ENCODE measurements at regions not wholly inside any gene's neighbourhood (a gene's known extent, or its start where the extent isn't known, plus 50 kb on each side); places are given as distances from the start of the nearest gene placed in this dataset.
"Not testable (repeated sequence)": the region's sequence is repeated elsewhere in the genome, so short reads cannot be mapped to it uniquely, and the experiment has no call there.

- DNase-seq (ENCODE audit: low spot score); H3K4me1 ChIP-seq (ENCODE audit: insufficient read depth, low read length); H3K27ac ChIP-seq (ENCODE audit: extremely low read length, insufficient read depth, low read length); H2AFZ ChIP-seq (ENCODE audit: low read length); BruUV-seq (replicated peaks); H3K79me2 ChIP-seq (ENCODE audit: insufficient read depth, low read length); H3K4me3 ChIP-seq (replicated peaks in 1 of 3; ENCODE audit: insufficient read depth in 1 of 3, low read depth in 2 of 3, low read length in 3 of 3); CTCF ChIA-PET (ENCODE audit: low intra/inter-chr PET ratio, low total read pairs); H3K27me3 ChIP-seq (ENCODE audit: control insufficient read depth in 1 of 2, insufficient read depth in 2 of 2, low read length in 2 of 2); in situ Hi-C loops (cut with HindIII; ENCODE audit: extremely low pct_ligation_motif_present, low pct_unique_long_range_greater_than_20kb); H4K20me1 ChIP-seq (ENCODE audit: insufficient read depth, low read length); FAIRE-seq; ATAC-seq; H3K4me2 ChIP-seq (ENCODE audit: low read depth, low read length); H3K36me3 ChIP-seq (replicated peaks in 1 of 2; ENCODE audit: control insufficient read depth in 1 of 2, insufficient read depth in 2 of 2, low read length in 2 of 2); H3K9me3 ChIP-seq (ENCODE audit: low read length); POLR2A ChIA-PET; intact Hi-C loops (cut with micrococcal nuclease; ENCODE audit: unreplicated experiment); H3K9ac ChIP-seq (ENCODE audit: insufficient read depth, low read depth, low read length): not testable (repeated sequence)
- WGBS (ENCODE audit: low lambda C conversion rate) = no CpG with 5 or more reads among the region's 4 CpGs
These were observed 361.6 kb upstream of the SPATA31A3 start for GRCh38 chr9:67353961-67354360.

GRCh38 chr9:67349424-67349759, 357.0 kb upstream of the SPATA31A3 start:
- H3K4me1 ChIP-seq (ENCODE audit: insufficient read depth, low read length); H3K4me3 ChIP-seq (replicated peaks in 1 of 3; ENCODE audit: insufficient read depth in 1 of 3, low read depth in 2 of 3, low read length in 3 of 3); H3K79me2 ChIP-seq (ENCODE audit: insufficient read depth, low read length); H3K9me3 ChIP-seq (ENCODE audit: low read length); H2AFZ ChIP-seq (ENCODE audit: low read length); ATAC-seq; BruUV-seq (replicated peaks); H3K27me3 ChIP-seq (ENCODE audit: control insufficient read depth in 1 of 2, insufficient read depth in 2 of 2, low read length in 2 of 2); H3K9ac ChIP-seq (ENCODE audit: insufficient read depth, low read depth, low read length); in situ Hi-C loops (cut with HindIII; ENCODE audit: extremely low pct_ligation_motif_present, low pct_unique_long_range_greater_than_20kb); CTCF ChIA-PET (ENCODE audit: low intra/inter-chr PET ratio, low total read pairs); H3K27ac ChIP-seq (ENCODE audit: extremely low read length, insufficient read depth, low read length); H3K36me3 ChIP-seq (replicated peaks in 1 of 2; ENCODE audit: control insufficient read depth in 1 of 2, insufficient read depth in 2 of 2, low read length in 2 of 2); FAIRE-seq; intact Hi-C loops (cut with micrococcal nuclease; ENCODE audit: unreplicated experiment); POLR2A ChIA-PET; H3K4me2 ChIP-seq (ENCODE audit: low read depth, low read length); H4K20me1 ChIP-seq (ENCODE audit: insufficient read depth, low read length); DNase-seq (ENCODE audit: low spot score): not testable (repeated sequence)
- WGBS (ENCODE audit: low lambda C conversion rate) = no CpG with 5 or more reads among the region's 2 CpGs

GRCh38 chr9:67348562-67349423, 356.4 kb upstream of the SPATA31A3 start:
- H3K4me3 ChIP-seq (replicated peaks in 1 of 3; ENCODE audit: insufficient read depth in 1 of 3, low read depth in 2 of 3, low read length in 3 of 3); in situ Hi-C loops (cut with HindIII; ENCODE audit: extremely low pct_ligation_motif_present, low pct_unique_long_range_greater_than_20kb); CTCF ChIA-PET (ENCODE audit: low intra/inter-chr PET ratio, low total read pairs); H3K9me3 ChIP-seq (ENCODE audit: low read length); DNase-seq (ENCODE audit: low spot score); FAIRE-seq; intact Hi-C loops (cut with micrococcal nuclease; ENCODE audit: unreplicated experiment); ATAC-seq; POLR2A ChIA-PET; H3K36me3 ChIP-seq (replicated peaks in 1 of 2; ENCODE audit: control insufficient read depth in 1 of 2, insufficient read depth in 2 of 2, low read length in 2 of 2); BruUV-seq (replicated peaks); H3K4me2 ChIP-seq (ENCODE audit: low read depth, low read length); H3K9ac ChIP-seq (ENCODE audit: insufficient read depth, low read depth, low read length); H2AFZ ChIP-seq (ENCODE audit: low read length); H3K27ac ChIP-seq (ENCODE audit: extremely low read length, insufficient read depth, low read length); H3K4me1 ChIP-seq (ENCODE audit: insufficient read depth, low read length); H3K27me3 ChIP-seq (ENCODE audit: control insufficient read depth in 1 of 2, insufficient read depth in 2 of 2, low read length in 2 of 2); H4K20me1 ChIP-seq (ENCODE audit: insufficient read depth, low read length); H3K79me2 ChIP-seq (ENCODE audit: insufficient read depth, low read length): not testable (repeated sequence)
- WGBS (ENCODE audit: low lambda C conversion rate) = no CpG with 5 or more reads among the region's 2 CpGs

- H4K20me1 ChIP-seq (ENCODE audit: insufficient read depth, low read length); FAIRE-seq; H2AFZ ChIP-seq (ENCODE audit: low read length); H3K27ac ChIP-seq (ENCODE audit: extremely low read length, insufficient read depth, low read length); H3K36me3 ChIP-seq (replicated peaks in 1 of 2; ENCODE audit: control insufficient read depth in 1 of 2, insufficient read depth in 2 of 2, low read length in 2 of 2); CTCF ChIA-PET (ENCODE audit: low intra/inter-chr PET ratio, low total read pairs); H3K79me2 ChIP-seq (ENCODE audit: insufficient read depth, low read length); H3K4me3 ChIP-seq (replicated peaks in 1 of 3; ENCODE audit: insufficient read depth in 1 of 3, low read depth in 2 of 3, low read length in 3 of 3); BruUV-seq (replicated peaks); H3K27me3 ChIP-seq (ENCODE audit: control insufficient read depth in 1 of 2, insufficient read depth in 2 of 2, low read length in 2 of 2); POLR2A ChIA-PET; DNase-seq (ENCODE audit: low spot score); H3K9me3 ChIP-seq (ENCODE audit: low read length); H3K4me1 ChIP-seq (ENCODE audit: insufficient read depth, low read length); in situ Hi-C loops (cut with HindIII; ENCODE audit: extremely low pct_ligation_motif_present, low pct_unique_long_range_greater_than_20kb); H3K9ac ChIP-seq (ENCODE audit: insufficient read depth, low read depth, low read length); H3K4me2 ChIP-seq (ENCODE audit: low read depth, low read length); intact Hi-C loops (cut with micrococcal nuclease; ENCODE audit: unreplicated experiment): not testable (repeated sequence)
- ATAC-seq = peak; percentile 63
- no CpG with 5 or more reads among the region's 4 CpGs for WGBS (ENCODE audit: low lambda C conversion rate)
These were observed 355.7 kb upstream of the SPATA31A3 start for GRCh38 chr9:67348094-67348493.
